ENCODE measurements at regions not wholly inside any gene's neighbourhood (a gene's known extent, or its start where the extent isn't known, plus 50 kb on each side); places are given as distances from the start of the nearest gene placed in this dataset.

DNA sequence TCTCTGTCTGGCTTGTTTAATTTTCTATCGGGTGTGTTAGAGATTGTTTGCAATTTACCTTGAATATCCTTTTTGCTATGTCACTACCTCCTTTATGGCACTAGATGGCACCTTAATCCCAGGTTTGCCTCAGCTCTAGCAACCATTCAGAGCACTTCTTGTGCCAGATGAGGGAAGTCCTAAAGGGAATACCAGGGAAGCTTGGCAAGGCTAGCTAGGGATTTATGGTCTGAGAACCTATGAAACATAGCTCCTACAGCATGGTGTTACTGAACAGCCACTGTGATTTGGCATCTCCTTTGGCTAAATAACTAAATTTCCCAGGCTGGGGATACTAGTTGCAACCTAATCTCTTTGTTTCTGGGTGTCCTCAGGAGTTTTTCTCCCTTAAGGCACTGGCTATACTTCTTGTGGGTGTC is 69.0 kb upstream of the VOPP1 start:
- H3K4me3 ChIP-seq: no peak overlapping the region
- peak in 3 of 5 donors; percentile 23 to 37 (median 27) for DNase-seq
- no peaks in the 10 kb centered on the region for H3K27me3 ChIP-seq
- no peak overlapping the region for H3K27ac ChIP-seq
- H3K36me3 ChIP-seq: no peaks in the 10 kb centered on the region
- H3K4me1 ChIP-seq (ENCODE audit: insufficient read depth): no peaks in the 10 kb centered on the region
- intact Hi-C loops (cut with DNase I): loop anchor here in 2 of 4 donors (10.0 kb wide), 2 partner anchors 324 to 434 kb away; partner anchors contain the start of gene NIPSNAP2 (in 1 of the 2)
- TF ChIP-seq EP300 (IDR thresholded peaks at IDR 0.05): no peak
- no peak for TF ChIP-seq POLR2A (IDR thresholded peaks at IDR 0.05)
- TF ChIP-seq, protein P1, sequence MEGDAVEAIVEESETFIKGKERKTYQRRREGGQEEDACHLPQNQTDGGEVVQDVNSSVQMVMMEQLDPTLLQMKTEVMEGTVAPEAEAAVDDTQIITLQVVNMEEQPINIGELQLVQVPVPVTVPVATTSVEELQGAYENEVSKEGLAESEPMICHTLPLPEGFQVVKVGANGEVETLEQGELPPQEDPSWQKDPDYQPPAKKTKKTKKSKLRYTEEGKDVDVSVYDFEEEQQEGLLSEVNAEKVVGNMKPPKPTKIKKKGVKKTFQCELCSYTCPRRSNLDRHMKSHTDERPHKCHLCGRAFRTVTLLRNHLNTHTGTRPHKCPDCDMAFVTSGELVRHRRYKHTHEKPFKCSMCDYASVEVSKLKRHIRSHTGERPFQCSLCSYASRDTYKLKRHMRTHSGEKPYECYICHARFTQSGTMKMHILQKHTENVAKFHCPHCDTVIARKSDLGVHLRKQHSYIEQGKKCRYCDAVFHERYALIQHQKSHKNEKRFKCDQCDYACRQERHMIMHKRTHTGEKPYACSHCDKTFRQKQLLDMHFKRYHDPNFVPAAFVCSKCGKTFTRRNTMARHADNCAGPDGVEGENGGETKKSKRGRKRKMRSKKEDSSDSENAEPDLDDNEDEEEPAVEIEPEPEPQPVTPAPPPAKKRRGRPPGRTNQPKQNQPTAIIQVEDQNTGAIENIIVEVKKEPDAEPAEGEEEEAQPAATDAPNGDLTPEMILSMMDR (IDR thresholded peaks at IDR 0.05): peak; percentile 10 to 79 (median 70)
- no peaks in the 10 kb centered on the region for H3K9me3 ChIP-seq
- 0% methylated on average over 1 of the region's 1 CpG for whole genome bisulfite sequencing, 3 donors

DNA sequence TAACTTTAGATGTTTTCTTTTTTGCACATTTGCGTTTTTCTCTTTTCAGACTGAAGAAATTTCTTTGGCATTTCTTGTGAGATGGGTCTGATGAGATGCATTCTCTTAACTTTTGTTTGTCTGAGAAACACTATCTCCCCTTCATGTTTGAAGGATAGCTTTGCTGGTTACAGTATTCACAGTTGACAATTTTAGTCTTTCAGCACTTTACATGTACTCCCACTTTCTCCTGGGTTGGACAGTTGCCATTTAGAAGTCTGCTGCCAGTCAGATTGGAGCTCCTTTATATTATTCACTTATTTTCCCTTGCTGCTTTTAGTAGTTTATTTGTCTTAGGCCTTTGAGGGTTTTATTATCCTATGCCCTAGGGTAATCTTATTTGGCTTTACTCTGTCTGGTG is 67.3 kb upstream of the VOPP1 start:
- TF ChIP-seq EP300 (IDR thresholded peaks at IDR 0.05) (no peak), POLR2A (IDR thresholded peaks at IDR 0.05) (no peak)
- TF ChIP-seq, protein P1 (IDR thresholded peaks at IDR 0.05): no peak
- H3K4me3 ChIP-seq: no peak overlapping the region
- DNase-seq: no peak
- H3K9me3 ChIP-seq: no peaks in the 10 kb centered on the region
- H3K36me3 ChIP-seq: no peaks in the 10 kb centered on the region
- intact Hi-C loops (cut with DNase I): loop anchor here in 2 of 4 donors (10.0 kb wide), 2 partner anchors 325 to 435 kb away; partner anchors contain the start of gene NIPSNAP2 (in 1 of the 2)
- H3K4me1 ChIP-seq (ENCODE audit: insufficient read depth): no peaks in the 10 kb centered on the region
- 86 to 90% (median 87%) methylated on average over 1 of the region's 1 CpG for WGBS, 3 donors
- H3K27ac ChIP-seq: no peak overlapping the region
- H3K27me3 ChIP-seq: no peaks in the 10 kb centered on the region

DNA sequence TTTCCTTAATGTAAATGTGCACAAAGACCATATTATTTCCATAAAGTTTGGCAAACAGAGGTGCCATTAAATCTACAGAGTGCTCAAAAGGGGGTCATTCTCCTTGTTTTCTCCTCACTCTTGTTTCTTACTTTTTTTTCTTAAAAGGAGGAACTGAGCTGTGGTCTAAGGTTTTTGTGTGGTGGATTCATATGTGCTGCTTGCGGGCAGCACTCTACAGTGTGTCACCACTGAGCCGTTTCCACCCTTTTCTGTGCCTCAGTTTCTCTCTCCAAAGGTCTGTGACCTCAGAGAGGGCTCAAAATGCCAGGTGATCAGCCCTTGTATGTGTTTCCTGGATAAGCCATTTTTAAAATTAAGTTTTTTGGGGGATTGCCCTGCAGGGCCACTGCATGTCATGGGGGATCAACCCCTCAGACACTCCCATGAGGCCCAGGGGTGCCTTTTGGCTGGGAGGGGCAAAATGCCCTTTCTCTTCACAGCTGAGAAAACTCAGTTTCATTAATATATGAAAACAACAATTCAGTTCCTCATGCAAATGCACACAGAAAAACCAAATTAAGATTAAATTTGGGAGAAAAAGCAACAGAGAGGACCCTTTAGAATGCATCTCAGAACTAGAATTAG is 56.9 kb upstream of the VOPP1 start:
- no peak for TF ChIP-seq POLR2A (IDR thresholded peaks at IDR 0.05)
- TF ChIP-seq, protein P1 (IDR thresholded peaks at IDR 0.05): no peak
- TF ChIP-seq EP300 (IDR thresholded peaks at IDR 0.05): no peak
- intact Hi-C loops (cut with DNase I): no loop called here
- Histone ChIP-seq H3K36me3 (no peaks in the 10 kb centered on the region), H3K9me3 (no peaks in the 10 kb centered on the region), H3K4me1 (ENCODE audit: insufficient read depth) (no peaks in the 10 kb centered on the region), H3K4me3 (no peak overlapping the region), H3K27me3 (no peaks in the 10 kb centered on the region), H3K27ac (no peak overlapping the region)
- 50 to 54% (median 50%) methylated on average over 2 of the region's 2 CpGs for WGBS, 3 donors
- no peak for DNase-seq

DNA sequence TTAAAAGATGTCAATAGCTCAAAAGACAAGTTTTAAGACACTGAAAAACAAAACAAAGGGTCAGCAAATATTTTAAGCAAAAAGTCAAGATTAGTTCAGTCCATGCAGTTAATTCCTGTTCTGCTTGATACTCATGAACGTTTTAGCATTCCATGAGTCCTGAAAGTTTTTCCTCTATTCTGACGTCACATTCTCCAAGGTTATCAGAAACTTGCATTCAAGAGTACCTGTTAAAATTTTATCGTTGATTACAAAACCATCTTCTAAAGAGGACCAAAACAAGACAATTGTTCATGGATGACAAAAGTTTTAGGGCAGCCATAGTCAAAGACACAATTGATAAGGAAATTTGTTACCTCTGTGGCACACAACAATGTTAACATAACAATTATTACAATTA is 52.5 kb upstream of the VOPP1 start:
- Histone ChIP-seq H3K36me3 (no peaks in the 10 kb centered on the region), H3K4me3 (no peak overlapping the region), H3K9me3 (no peaks in the 10 kb centered on the region), H3K4me1 (ENCODE audit: insufficient read depth) (no peaks in the 10 kb centered on the region), H3K27me3 (no peaks in the 10 kb centered on the region), H3K27ac (no peak overlapping the region)
- TF ChIP-seq, protein P1 (IDR thresholded peaks at IDR 0.05): no peak
- TF ChIP-seq POLR2A (IDR thresholded peaks at IDR 0.05): no peak
- no peak for TF ChIP-seq EP300 (IDR thresholded peaks at IDR 0.05)
- DNase-seq: no peak
- 79 to 83% (median 80%) methylated on average over 3 of the region's 3 CpGs for WGBS, 3 donors
- intact Hi-C loops (cut with DNase I): no loop called here
